NCI-H69 (cell line): ENCODE measurements at regions not wholly inside any gene's neighbourhood (a gene's known extent, or its start where the extent isn't known, plus 50 kb on each side); places are given as distances from the start of the nearest gene placed in this dataset.

Experiments used
- DNase-seq: peaks from one replicate; lab custom pipeline; 2025; lab: John Stamatoyannopoulos, UW

DNA sequence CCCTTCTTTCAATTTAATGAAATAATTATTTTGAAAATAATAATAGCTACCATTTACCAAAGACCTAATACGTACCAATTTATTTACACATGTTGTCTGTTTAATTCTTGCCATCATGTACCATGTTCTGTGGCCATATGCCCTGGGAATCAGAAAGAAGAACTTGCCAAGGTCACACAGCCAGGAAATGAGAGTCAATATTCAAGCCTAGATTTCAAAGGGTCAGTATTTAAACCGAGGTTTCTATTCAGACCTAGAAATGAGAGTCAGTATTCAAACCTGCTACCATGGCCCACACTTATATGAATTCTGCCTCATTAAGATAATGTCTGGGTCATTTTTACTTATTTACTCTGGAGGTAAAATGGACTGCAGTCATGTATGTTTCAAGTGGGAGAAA is 103.6 kb upstream of the TBL1XR1 start:
- no peak for DNase-seq

DNA sequence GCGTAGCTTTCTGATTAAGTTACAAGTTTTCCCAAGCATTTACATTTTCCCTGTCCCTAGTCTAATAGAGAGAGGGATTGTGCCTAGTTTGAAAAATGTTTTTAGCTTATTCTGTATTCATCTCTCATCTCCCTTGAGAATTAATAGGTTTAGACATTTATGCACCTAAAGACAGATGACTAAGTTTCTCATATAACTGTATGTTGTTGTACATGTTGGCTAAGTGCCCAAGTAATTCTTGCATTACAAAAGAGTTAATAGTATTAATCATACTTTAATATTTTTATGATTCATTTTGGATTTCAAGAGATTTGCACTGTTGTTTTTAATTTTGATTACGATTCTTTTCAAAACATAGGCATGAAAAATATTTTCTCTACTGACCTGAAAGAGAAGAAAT is 109.0 kb upstream of the TBL1XR1 start:
- DNase-seq, result no peak

DNA sequence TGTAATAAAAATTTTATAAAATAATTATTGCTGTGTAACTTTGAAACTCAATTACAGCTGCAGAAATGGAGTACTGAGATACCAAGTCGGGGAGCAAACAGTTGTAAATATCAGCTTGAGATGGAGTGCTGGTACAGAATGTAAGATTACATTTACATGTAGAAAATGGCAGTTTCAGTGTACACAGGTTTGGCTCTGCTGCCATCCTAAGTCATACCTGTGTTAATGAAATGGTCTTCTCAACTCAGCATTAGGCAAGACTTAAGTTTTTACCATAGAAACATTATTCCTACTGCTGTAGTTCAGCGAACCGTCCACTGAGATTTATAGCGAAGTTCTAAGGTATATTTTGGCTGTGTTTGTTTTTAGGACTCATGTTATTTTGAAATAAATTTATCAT is 110.1 kb upstream of the TBL1XR1 start:
- DNase-seq, result peak; percentile 15

DNA sequence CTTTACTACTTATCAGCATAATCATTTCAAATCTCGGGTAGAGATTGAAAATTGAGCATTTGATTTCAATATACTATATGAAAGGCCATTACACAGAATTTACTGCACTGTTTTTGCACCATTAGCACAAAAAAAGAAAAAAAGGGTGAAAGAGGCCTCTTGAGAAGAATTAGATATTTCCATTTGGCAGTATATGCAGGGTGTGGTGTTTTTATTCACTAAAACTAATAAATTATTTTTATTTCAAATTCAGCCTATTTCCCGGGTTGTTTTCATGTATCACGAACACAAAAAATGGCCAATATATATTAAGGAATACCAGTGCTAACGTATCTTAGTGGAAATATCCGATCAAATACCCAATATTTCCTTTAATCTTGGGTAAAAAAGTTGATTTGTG is 110.5 kb upstream of the TBL1XR1 start:
- DNase-seq, result no peak

DNA sequence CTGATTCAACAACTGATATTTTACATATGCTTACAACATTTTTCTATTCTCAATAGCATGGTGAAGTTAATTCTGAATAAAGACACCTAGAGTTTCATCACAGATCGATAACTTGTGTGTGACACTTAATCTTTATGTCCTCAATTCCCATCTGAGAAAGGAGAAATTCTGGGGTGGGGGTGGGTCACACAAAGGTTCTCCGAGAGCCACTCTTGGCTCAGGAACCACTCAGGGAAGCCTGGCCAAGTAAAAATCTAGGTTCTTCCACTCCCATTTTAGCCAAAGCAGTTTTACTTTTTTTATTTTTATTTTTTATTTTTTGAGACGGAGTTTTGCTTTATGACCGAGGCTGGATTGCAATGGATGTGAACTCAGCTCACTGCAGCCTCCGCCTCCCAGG is 111.0 kb upstream of the TBL1XR1 start:
- no peak for DNase-seq

DNA sequence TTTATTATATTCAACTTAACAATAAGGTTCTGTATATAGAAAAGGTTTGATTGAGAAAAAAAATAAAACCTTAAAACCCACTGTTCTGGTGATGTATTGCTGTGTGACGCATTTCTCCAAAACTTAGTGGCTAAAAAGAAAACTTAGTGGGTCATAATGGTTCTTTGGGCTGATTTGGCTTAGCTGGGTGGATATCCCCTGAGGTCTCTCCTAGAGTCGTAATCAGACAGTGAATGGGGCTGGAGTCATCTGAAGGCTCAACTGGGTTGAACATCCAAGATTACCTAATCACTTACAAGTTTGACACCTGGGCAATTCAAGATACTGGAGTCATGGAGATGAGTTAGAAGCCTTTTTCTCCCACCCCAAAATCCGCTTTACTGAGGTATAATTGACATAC is 111.6 kb upstream of the TBL1XR1 start:
- DNase-seq, result no peak

DNA sequence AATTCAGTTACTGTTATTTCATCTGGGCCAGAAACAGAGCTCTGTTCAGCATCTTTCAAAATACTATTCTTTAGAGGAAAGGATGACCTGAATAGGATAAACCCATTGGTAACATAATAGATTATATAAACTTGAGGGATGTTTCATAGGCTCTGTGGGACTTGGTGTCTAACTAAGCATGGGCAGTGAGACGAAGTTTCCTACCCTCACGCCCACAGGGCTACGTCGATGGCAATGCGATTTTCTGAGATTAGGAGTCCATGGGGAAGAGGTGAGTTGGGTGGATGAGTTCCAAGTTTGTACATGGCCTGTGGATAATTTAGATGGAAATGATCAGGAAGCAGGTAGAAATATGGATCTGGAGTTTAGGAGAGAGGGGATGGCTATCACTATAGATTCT is 115.2 kb upstream of the TBL1XR1 start:
- no peak for DNase-seq

DNA sequence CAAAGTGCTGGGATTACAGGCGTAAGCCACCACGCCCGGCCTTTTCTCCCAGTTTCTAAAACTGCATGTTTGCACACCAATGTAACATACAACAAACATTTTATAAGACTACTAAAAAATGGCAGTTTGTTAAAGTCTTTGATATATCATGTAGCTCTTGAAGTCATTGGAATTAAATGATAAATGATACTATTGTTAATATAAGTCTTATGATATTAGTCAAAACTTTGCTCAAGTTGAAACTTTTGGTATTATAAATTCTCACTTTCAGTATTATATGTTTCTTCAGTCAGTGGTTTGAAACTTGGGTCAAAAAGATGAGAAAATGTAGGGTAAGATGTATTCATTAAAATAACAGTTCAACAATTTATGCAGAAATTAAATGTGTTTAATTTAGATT is 117.6 kb upstream of the TBL1XR1 start:
- no peak for DNase-seq

DNA sequence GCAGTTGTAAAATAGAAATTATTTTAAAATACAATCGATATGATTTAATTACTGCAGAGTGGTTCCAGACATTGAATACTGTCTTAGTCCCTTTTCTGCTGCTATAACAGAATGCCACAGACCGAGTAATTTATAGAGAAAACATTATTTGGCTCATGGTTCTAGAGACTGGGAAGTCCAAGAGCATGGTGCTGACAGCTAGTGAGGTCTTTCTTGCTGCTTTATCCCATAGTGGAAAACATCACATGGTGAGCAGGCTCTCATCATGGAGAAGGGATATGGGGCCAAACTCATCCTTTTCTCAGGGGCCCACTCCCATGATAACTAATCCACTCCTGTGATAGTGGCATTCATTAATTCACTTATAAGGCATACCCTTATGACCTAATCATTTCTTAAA is 120.0 kb upstream of the TBL1XR1 start:
- DNase-seq, result no peak

DNA sequence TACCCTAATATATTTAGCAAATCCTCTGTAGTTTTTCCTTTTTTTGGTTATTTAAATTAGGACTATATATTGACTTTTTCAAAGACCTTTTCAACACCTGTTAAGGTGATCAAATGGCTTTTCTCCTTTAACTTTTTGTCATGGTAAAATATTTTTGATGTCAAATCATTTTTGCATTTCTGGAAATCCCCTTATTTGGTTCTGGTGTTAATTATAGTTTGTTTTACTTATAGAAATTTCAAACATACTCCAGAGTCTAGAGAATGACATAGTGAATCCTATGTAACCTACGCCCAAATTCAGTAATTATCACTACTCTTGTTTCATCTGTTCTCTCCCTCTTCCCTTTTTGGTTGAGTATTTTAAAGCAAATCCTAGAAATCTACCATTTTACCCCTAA is 121.3 kb upstream of the TBL1XR1 start:
- DNase-seq, result no peak

DNA sequence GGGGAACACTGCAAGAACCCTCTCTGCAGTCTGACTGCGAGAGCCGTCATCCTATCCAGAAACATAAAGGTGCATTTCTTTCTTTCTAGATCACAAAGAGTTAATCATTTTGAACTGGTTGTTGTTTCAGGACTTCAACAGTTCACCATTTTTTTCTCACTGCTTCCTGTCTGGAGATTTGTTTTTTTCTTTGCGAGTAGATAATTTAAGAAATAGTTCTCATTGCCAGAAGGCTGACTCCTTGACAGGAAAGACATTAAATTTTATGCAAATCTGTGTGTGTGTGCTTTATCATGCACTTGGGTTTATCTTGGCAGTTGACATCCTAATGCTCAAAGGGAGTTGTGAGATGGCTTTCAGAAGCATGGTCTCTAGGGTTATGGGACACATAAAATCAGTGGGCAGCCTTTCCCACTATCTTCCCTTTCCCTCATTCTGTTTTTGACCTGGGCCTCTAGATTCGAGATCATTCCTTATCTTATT is 123.5 kb upstream of the TBL1XR1 start:
- no peak for DNase-seq

DNA sequence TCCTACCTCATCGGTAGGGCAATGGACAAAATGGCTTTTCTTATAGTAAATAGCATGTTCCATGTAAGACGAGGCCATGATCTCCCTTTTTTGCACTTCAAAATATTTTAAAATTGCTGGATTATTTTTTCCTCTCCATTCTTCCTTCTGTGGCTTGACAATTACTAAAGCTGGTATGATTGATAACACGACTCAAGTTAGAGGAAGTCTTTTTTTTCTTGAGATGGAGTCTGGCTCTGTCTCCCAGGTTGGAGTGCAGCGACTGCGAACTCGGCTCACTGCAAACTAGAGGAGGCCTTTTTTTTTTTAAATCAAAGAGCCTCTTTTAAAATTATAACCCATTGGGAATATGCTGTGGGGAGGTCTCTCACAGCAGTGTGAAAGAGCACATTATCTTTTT is 124.5 kb upstream of the TBL1XR1 start:
- DNase-seq, result no peak

DNA sequence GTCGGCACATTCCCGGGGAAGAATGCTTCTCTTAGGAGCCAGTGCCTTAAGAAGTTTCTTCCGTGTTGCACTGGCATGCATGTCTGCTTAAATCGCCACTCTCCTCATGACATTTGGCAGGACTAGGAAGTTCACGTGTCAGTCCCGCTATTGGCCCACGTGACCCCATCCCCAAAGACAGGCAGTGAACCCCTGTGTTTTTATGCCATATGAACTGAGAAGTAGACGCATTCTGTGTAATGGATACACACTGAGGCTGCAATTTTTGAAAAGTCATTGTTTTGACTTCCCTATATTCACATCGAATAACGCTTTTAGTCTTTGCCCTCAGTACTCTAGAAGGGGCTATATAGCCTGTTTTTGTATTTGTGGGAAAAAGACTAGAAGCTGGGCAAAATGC is 125.6 kb upstream of the TBL1XR1 start:
- DNase-seq, result no peak

DNA sequence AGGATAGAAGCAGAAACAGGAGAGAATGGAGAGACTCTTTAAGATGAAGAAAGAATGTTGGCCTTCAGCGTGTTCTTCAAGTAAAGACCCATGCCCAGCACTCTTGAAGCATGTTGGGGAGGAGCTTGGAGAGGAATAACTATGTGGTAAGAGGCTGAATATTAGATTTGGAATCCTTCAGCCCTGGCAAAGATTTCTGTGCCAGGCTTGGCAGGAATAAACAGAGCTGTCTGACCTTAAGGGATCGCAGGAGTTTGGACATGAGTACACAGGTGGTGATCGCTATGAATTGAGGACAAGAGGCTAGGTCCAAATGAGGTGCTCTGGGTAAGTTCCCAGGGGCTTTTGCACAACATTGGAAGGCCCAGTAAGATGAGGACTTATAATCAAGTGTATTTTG is 132.6 kb upstream of the TBL1XR1 start:
- DNase-seq, result no peak

DNA sequence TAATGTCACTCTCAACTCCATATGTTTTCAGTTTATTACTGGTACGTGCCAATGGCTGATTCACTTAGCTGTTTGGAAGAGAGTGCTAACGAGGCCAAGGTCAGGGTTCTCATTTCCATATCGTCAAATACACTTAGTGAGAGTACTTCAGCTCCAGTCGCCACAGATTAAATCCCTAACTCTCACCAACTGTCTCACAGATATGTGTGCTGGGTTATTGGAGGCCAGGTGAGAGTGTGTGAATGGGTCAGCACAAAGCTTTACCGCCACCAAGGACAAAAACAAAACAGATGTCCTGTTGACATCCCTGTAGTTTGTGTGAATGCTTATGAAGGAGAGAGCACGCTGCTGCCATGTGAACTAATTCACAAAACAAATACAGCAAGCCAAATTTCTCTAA is 133.5 kb upstream of the TBL1XR1 start:
- DNase-seq, result peak; percentile 49

DNA sequence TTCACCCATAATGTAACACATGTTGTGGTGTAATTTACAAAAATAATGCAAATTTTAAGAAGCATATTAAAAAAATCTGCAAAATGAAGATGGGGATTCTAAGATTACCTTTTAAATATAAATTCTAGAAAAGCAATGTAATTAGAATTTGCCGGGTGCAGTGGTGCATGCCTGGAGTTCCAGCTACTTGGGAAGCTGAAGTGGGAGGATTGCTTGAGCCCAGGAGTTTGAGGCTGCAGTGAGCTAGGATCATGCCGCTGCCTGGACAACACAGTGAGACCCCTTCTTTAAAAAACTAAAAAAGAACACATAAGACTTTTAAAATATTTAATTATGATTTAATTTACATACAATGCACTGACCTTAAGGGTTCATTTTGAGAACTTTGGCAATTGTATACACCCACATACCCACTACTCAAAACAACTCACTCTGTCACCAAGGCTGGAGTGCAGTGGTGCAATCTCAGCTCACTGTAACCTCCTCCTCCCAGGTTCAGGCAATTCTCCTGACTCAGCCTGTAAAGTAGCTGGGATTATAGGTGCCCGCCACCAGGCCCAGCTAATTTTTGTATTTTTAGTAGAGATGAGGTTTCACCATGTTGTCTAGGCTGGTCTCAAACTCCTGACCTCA is 134.0 kb upstream of the TBL1XR1 start:
- DNase-seq, result no peak

DNA sequence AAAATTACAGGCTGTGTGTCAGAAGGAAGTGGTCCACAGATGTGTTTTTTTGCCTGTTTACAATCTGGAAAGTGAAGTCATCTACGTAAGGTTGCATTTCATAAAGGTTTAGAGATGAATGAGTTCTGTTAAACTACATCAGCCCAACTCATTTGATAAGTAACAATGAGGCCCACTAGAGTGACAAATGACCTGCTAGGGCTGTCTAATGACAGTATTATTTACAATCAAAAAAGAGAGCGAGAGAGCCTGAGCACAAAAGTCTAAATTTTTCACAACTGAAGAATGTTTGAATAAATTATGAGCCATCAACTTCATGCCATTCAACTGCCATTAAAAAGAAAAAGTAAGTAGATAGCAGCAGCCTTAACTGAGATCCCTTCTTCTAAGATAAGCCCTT is 135.7 kb upstream of the TBL1XR1 start:
- DNase-seq, result no peak

DNA sequence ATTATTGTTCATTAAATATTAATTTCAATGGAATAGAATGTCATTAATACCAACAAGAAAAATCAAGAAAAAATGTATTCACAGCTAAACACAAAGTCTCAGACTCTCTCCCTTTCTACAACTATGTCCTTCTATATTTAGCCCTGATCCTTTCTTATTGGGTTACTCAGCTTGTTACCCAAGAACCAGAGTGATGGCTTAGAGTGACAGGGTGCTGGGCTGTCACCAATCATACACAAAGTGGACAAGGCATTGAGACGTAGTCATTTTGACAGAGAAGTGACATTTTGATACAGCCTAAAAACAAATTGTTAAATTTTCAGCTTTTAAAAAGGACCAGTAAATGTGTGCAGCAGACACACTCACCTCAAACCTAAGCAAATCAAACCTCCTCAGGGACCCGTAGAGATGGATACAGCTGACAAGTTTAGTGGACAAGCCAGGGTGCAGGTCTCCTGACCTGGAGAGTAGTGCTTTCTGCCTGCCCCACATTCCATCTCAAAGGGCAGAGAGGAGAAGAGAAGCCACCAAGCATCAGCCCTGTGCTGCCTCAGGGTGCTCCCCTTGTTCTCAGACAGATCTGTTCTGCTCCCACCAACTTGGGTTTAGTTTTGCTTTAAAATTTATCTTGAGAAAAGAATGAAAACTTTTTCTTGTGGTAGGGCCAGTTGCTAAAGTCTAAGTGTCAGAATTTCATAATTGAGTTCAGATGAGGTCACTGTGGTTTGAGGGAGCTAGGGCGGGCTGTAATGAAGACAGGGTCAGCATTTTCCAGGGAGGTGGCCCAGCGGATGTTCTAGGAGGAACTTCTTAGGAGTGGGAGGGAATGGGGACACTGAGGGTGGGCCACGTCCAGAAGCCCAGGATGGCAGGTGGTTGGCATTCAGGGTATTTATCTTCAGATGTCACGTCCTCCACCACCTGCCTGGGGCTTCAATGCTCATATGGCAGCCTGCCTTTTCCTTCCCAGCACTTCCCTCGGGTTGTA is 136.5 kb upstream of the TBL1XR1 start:
- DNase-seq, result peak; percentile 77

DNA sequence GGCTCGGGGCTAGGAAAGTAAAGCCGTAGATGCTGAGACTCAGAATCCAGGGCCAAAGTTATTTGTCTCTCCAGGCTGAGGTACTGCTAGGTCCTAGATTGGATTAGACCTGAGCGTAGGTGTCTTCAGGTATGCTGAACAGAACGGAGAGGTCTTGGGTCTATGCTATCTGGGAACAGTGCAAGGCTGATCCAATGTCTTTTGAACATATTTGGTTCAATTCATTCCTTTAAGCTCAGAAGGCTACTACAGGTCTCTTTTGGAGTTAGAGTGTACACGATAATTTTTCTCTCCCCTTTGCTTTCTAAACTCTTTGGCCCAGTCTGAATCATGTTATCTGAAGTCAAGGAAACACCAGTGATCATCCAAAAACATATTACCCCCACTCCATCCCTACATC is 137.5 kb upstream of the TBL1XR1 start:
- no peak for DNase-seq

DNA sequence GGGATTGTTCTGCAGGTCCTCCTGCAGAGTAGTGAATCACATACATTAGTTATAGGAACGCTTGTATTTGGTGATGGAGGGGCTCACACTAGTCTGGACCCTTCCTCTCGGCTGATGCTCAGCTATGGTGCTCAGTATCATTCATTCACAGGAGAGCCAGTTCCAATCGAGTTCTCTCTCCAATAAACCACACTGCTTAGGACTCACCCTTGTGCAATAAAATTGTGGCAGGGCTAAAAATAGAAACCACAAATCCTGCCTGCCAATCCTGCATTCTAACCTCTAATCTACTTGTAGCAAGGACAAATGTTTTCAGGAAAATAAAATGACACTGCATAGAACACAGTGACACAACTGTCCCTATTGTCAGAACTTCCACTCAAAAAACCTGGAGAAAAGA is 138.4 kb upstream of the TBL1XR1 start:
- DNase-seq, result no peak

DNA sequence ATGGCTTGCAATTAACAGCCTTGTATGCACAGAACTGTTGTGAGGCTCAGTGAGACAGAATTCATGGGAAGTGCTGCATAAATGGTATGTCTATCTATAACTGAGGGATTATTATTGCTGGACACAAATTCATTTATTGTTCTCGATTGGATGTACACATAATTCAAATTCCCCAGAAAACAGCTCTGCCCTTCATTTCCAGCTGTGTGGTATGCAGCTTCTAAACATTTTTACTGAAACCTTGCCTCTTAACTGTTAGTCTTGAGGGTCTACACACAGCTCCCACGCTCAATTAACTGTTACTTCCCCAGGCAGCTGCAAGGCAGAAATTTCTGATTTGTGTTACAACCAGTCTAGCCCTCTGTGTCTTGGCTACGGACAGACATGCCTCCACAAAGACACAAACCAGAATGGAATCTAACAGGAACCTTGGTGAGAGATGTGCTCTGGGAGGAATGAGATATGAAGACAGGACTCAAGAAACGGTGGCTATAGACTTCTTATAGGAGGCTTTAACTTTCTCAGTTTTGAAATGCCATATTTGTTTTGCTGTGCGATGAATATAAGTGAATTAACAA is 139.7 kb upstream of the TBL1XR1 start:
- DNase-seq, result no peak

DNA sequence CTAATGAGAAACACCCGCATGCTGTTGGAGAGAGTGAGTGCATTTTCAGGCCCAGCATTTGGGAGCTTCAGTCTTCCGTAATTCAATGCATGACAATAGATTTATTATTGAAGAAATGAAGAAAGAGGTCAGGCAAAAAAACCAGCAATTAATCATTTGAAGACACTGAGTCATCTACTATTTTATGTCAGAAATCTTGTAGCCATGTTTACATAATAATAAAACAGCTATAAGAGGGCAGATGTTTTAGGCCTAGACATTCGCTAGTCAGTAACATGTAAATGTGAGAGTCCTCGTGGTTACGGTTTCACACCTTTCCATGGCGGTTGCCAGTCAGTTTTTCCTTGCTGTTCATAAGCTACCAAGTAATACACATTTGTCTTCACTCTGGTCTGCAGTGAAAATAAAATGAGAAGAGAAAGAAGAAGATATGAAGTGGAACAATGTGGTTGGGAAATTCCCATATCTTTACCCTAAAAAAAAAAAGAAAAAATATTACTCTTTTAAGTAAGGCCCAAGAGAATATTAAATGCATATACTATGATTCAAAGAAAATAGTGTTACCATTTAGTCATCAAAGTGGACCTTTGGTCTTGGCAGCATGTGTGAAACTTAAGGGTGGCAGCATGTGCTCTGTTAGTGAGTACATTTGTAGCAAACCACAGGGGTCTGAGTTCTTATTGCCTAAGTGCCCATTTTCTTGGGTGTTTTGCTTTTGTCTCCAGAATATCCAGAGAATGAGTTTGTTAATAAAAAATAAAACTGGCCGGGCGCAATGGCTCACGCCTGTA is 140.5 kb upstream of the TBL1XR1 start:
- peak; percentile 31 for DNase-seq
